ENCODE measurements at regions not wholly inside any gene's neighbourhood (a gene's known extent, or its start where the extent isn't known, plus 50 kb on each side); places are given as distances from the start of the nearest gene placed in this dataset.

DNA sequence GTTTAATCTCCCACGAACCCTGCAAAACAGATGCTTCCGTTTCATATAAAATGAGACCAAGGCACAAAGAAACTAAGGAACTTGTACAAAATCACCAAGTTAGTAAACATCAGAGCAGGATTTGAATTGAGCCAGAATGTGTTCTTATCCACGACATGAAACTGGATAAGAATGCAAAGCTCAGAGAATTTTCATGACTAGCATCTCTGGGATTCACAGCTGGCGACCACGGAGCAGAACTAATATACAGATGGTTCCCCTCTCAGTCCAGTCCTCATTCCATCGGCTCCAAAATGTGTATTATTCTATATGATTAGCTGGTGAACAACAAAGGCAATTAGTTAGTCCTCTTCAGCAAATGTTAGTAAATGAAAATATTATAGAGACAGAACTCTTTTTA lies 72.3 kb upstream of the ERG start:
- H3K27me3 ChIP-seq (ENCODE audit: low read length): no peaks in the 10 kb centered on the region
- H3K4me2 ChIP-seq (ENCODE audit: low read depth, low read length, poor library complexity, severe bottlenecking): no peak overlapping the region
- no peaks in the 10 kb centered on the region for H3K9me3 ChIP-seq (ENCODE audit: insufficient read depth, low read length)
- TF ChIP-seq, protein P1, sequence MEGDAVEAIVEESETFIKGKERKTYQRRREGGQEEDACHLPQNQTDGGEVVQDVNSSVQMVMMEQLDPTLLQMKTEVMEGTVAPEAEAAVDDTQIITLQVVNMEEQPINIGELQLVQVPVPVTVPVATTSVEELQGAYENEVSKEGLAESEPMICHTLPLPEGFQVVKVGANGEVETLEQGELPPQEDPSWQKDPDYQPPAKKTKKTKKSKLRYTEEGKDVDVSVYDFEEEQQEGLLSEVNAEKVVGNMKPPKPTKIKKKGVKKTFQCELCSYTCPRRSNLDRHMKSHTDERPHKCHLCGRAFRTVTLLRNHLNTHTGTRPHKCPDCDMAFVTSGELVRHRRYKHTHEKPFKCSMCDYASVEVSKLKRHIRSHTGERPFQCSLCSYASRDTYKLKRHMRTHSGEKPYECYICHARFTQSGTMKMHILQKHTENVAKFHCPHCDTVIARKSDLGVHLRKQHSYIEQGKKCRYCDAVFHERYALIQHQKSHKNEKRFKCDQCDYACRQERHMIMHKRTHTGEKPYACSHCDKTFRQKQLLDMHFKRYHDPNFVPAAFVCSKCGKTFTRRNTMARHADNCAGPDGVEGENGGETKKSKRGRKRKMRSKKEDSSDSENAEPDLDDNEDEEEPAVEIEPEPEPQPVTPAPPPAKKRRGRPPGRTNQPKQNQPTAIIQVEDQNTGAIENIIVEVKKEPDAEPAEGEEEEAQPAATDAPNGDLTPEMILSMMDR (IDR thresholded peaks at IDR 0.05; ENCODE audit: insufficient read depth, low read length, poor library complexity, severe bottlenecking): no peak
- no peak for TF ChIP-seq EZH2phosphoT487 (conservative IDR thresholded peaks at IDR 0.05; ENCODE audit: low read length)
- H3K9ac ChIP-seq (ENCODE audit: low read length): no peak overlapping the region
- H3F3A ChIP-seq (ENCODE audit: insufficient read depth): no peaks in the 10 kb centered on the region
- H3K79me2 ChIP-seq (ENCODE audit: insufficient read depth, low read length): no peaks in the 10 kb centered on the region
- H3K27ac ChIP-seq (ENCODE audit: low read depth, low read length): no peak overlapping the region
- no peaks in the 10 kb centered on the region for H3K36me3 ChIP-seq (ENCODE audit: low read length)
- H3K4me3 ChIP-seq (ENCODE audit: insufficient read depth, low read length, poor library complexity, severe bottlenecking): no peak overlapping the region
- H4K20me1 ChIP-seq (ENCODE audit: low read depth, low read length): no peaks in the 10 kb centered on the region
- H3K9me2 ChIP-seq (replicated peaks; ENCODE audit: insufficient read depth, low read length): no peaks in the 10 kb centered on the region
- no peak overlapping the region for H2AFZ ChIP-seq (ENCODE audit: low read depth, low read length, severe bottlenecking)

- Histone ChIP-seq H3K79me2 (ENCODE audit: insufficient read depth, low read length) (no peaks in the 10 kb centered on the region), H4K20me1 (ENCODE audit: low read depth, low read length) (no peaks in the 10 kb centered on the region), H3K27me3 (ENCODE audit: low read length) (no peaks in the 10 kb centered on the region), H3K9me3 (ENCODE audit: insufficient read depth, low read length) (no peaks in the 10 kb centered on the region), H3F3A (ENCODE audit: insufficient read depth) (no peaks in the 10 kb centered on the region), H3K9me2 (replicated peaks; ENCODE audit: insufficient read depth, low read length) (no peaks in the 10 kb centered on the region), H3K9ac (ENCODE audit: low read length) (no peak overlapping the region), H3K36me3 (ENCODE audit: low read length) (no peaks in the 10 kb centered on the region), H3K4me3 (ENCODE audit: insufficient read depth, low read length, poor library complexity, severe bottlenecking) (no peak overlapping the region), H3K27ac (ENCODE audit: low read depth, low read length) (no peak overlapping the region), H3K4me2 (ENCODE audit: low read depth, low read length, poor library complexity, severe bottlenecking) (no peak overlapping the region), H2AFZ (ENCODE audit: low read depth, low read length, severe bottlenecking) (no peak overlapping the region)
- TF ChIP-seq, protein P1 (IDR thresholded peaks at IDR 0.05; ENCODE audit: insufficient read depth, low read length, poor library complexity, severe bottlenecking): no peak
- TF ChIP-seq EZH2phosphoT487 (conservative IDR thresholded peaks at IDR 0.05; ENCODE audit: low read length): no peak
Observed at GRCh38 chr21:38574895-38575575, 76.8 kb upstream of the ERG start.

DNA sequence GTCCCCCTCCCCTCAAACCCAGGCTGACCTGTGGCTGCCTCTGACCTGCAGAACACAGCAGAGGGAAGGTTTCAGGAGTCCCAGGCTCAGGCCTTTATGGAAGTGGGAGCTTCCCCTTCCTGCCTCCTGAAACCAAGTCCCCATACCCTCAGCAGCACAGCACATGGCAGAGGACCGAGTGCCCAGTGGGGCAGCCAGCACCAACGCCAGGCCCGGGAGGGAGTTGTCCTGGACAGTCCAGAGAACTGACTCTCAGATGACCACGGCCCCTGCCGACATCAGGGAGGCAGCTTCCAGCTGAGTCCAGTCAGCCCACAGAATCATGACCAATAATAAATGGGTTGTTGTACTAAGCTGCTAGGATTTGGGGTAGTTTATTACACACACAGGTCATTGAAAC lies 79.6 kb upstream of the ERG start:
- Histone ChIP-seq H3F3A (ENCODE audit: insufficient read depth) (no peaks in the 10 kb centered on the region), H3K27me3 (ENCODE audit: low read length) (no peaks in the 10 kb centered on the region), H4K20me1 (ENCODE audit: low read depth, low read length) (no peaks in the 10 kb centered on the region), H3K27ac (ENCODE audit: low read depth, low read length) (no peak overlapping the region), H3K9me3 (ENCODE audit: insufficient read depth, low read length) (no peaks in the 10 kb centered on the region), H3K9me2 (replicated peaks; ENCODE audit: insufficient read depth, low read length) (no peaks in the 10 kb centered on the region), H3K36me3 (ENCODE audit: low read length) (no peaks in the 10 kb centered on the region), H2AFZ (ENCODE audit: low read depth, low read length, severe bottlenecking) (no peak overlapping the region), H3K9ac (ENCODE audit: low read length) (no peak overlapping the region), H3K79me2 (ENCODE audit: insufficient read depth, low read length) (no peaks in the 10 kb centered on the region), H3K4me3 (ENCODE audit: insufficient read depth, low read length, poor library complexity, severe bottlenecking) (no peak overlapping the region), H3K4me2 (ENCODE audit: low read depth, low read length, poor library complexity, severe bottlenecking) (no peak overlapping the region)
- TF ChIP-seq, protein P1 (IDR thresholded peaks at IDR 0.05; ENCODE audit: insufficient read depth, low read length, poor library complexity, severe bottlenecking): no peak
- TF ChIP-seq EZH2phosphoT487 (conservative IDR thresholded peaks at IDR 0.05; ENCODE audit: low read length): no peak

All from SU-DHL-6 (cell line).